Peyer's patch (tissue), 4 donors: ENCODE measurements at regions not wholly inside any gene's neighbourhood (a gene's known extent, or its start where the extent isn't known, plus 50 kb on each side); places are given as distances from the start of the nearest gene placed in this dataset.

Source experiments
- CTCF ChIP-seq, 6 experiments: fragments of 450-650 bp in 4 of 6; fragments of 200-600 bp in 2 of 6; sonication (generic) in 1 of 6; IDR thresholded peaks; one replicate each; pipeline ENCODE4 v1.5.1; 2017 to 2019; ENCODE audit warnings: antibody characterized with exemption in 6 of 6, mild to moderate bottlenecking in 3 of 6, moderate library complexity in 1 of 6
- POLR2A ChIP-seq, 2 donors: fragments of 450-650 bp; IDR thresholded peaks; one replicate each; pipeline ENCODE4 v1.5.1; 2017; ENCODE audit warnings: antibody characterized with exemption in 2 of 2, mild to moderate bottlenecking in 2 of 2, moderate library complexity in 2 of 2

- TF ChIP-seq POLR2A (IDR thresholded peaks at IDR 0.05) (no peak), CTCF (IDR thresholded peaks at IDR 0.05) (no peak)
Observed at GRCh38 chr1:73160759-73161158, 878.4 kb upstream of the NEGR1 start.
